ENCODE measurements at regions not wholly inside any gene's neighbourhood (a gene's known extent, or its start where the extent isn't known, plus 50 kb on each side); places are given as distances from the start of the nearest gene placed in this dataset.

- CTCF ChIA-PET: no interaction called here
- H2AFZ ChIP-seq (ENCODE audit: low read depth, low read length, poor library complexity, severe bottlenecking): no peak overlapping the region
These were observed 221.9 kb upstream of the SLC10A2 start for GRCh38 chr13:103288114-103288513.

GRCh38 chr13:103287659-103288058 is 221.4 kb upstream of the SLC10A2 start:
- no peak overlapping the region for H3K27ac ChIP-seq (ENCODE audit: low read depth, low read length)
- DNase-seq (ENCODE audit: low read depth, low spot score) (no peak), ATAC-seq (no peak)
- intact Hi-C loops (cut with micrococcal nuclease): no loop called here
- no peak for TF ChIP-seq CBX3 (IDR thresholded peaks at IDR 0.05; ENCODE audit: low read depth)
- no peak for TF ChIP-seq FOSL1 (IDR thresholded peaks at IDR 0.05; ENCODE audit: low read depth)
- no peak overlapping the region for H3K4me3 ChIP-seq (replicated peaks in 1 of 2; ENCODE audit: low read depth in 1 of 2, low read length in 2 of 2)
- no peaks in the 10 kb centered on the region for H3K9me3 ChIP-seq (ENCODE audit: control insufficient read depth in 1 of 2, insufficient read depth in 1 of 2, low read depth in 1 of 2, low read length in 2 of 2)
- no TSS peak for BruUV-seq (replicated peaks)
- ChIA-PET CTCF (no interaction called here), POLR2A (no interaction called here), RAD21 (ENCODE audit: low non-redundant PET in 1 of 2, low total read pairs in 2 of 2, uncharacterized antibody in 2 of 2, unreplicated experiment in 2 of 2) (no interaction called here)
- no peaks in the 10 kb centered on the region for H3K27me3 ChIP-seq (ENCODE audit: insufficient read depth, low read length)
- no peak overlapping the region for H3K9ac ChIP-seq (ENCODE audit: low read length)
- H3K79me2 ChIP-seq (ENCODE audit: insufficient read depth, low read length): no peaks in the 10 kb centered on the region
- H3K9me2 ChIP-seq (ENCODE audit: insufficient read depth): no peaks in the 10 kb centered on the region
- no peaks in the 10 kb centered on the region for H3K4me1 ChIP-seq (ENCODE audit: control insufficient read depth in 1 of 2, insufficient read depth in 2 of 2, low read length in 2 of 2)
- H2AFZ ChIP-seq (ENCODE audit: low read depth, low read length, poor library complexity, severe bottlenecking): no peak overlapping the region
- no peak overlapping the region for H3K4me2 ChIP-seq (ENCODE audit: low read length)
- no peaks in the 10 kb centered on the region for H4K20me1 ChIP-seq (ENCODE audit: insufficient read depth)
- no peaks in the 10 kb centered on the region for H3K36me3 ChIP-seq (ENCODE audit: control insufficient read depth in 1 of 2, insufficient read depth in 2 of 2, low read length in 2 of 2)

More at GRCh38 chr13:103288114-103288513, 221.9 kb upstream of the SLC10A2 start:
- Histone ChIP-seq H4K20me1 (ENCODE audit: insufficient read depth) (no peaks in the 10 kb centered on the region), H3K9me2 (ENCODE audit: insufficient read depth) (no peaks in the 10 kb centered on the region), H3K27ac (ENCODE audit: low read depth, low read length) (no peak overlapping the region), H3K4me2 (ENCODE audit: low read length) (no peak overlapping the region), H3K4me1 (ENCODE audit: control insufficient read depth in 1 of 2, insufficient read depth in 2 of 2, low read length in 2 of 2) (no peaks in the 10 kb centered on the region), H3K9me3 (ENCODE audit: control insufficient read depth in 1 of 2, insufficient read depth in 1 of 2, low read depth in 1 of 2, low read length in 2 of 2) (no peaks in the 10 kb centered on the region), H3K4me3 (replicated peaks in 1 of 2; ENCODE audit: low read depth in 1 of 2, low read length in 2 of 2) (no peak overlapping the region), H3K36me3 (ENCODE audit: control insufficient read depth in 1 of 2, insufficient read depth in 2 of 2, low read length in 2 of 2) (no peaks in the 10 kb centered on the region), H3K9ac (ENCODE audit: low read length) (no peak overlapping the region), H3K79me2 (ENCODE audit: insufficient read depth, low read length) (no peaks in the 10 kb centered on the region), H3K27me3 (ENCODE audit: insufficient read depth, low read length) (no peaks in the 10 kb centered on the region)
- POLR2A ChIA-PET: no interaction called here
- intact Hi-C loops (cut with micrococcal nuclease): no loop called here
- RAD21 ChIA-PET (ENCODE audit: low non-redundant PET in 1 of 2, low total read pairs in 2 of 2, uncharacterized antibody in 2 of 2, unreplicated experiment in 2 of 2): no interaction called here
- no peak for TF ChIP-seq SP1 (IDR thresholded peaks at IDR 0.05; ENCODE audit: low read depth)
- TF ChIP-seq ZFX (IDR thresholded peaks at IDR 0.05): no peak
- no peak for TF ChIP-seq CBX3 (IDR thresholded peaks at IDR 0.05; ENCODE audit: low read depth)
- no peak for TF ChIP-seq CTCF (IDR thresholded peaks at IDR 0.05 in 2 of 3, conservative IDR thresholded peaks at IDR 0.05 in 1 of 3; ENCODE audit: borderline replicate concordance in 1 of 3, insufficient read depth in 1 of 3, low read depth in 2 of 3, low read length in 2 of 3)
- no TSS peak for BruUV-seq (replicated peaks)
- ATAC-seq (no peak), DNase-seq (ENCODE audit: low read depth, low spot score) (no peak)

Data from HCT116 (cell line).